PC-3 (cell line): ENCODE measurements at regions not wholly inside any gene's neighbourhood (a gene's known extent, or its start where the extent isn't known, plus 50 kb on each side); places are given as distances from the start of the nearest gene placed in this dataset.

ENCODE experiments used
- ATAC-seq: fragments of 200-7000 bp; cut with Tn5 transposase; 2 replicates; pipeline ENCODE4 v1.9.1; 2020; ENCODE audit warnings: mild to moderate bottlenecking, moderate library complexity
- BruUV-seq: library from RNA; stranded (reverse); fragments of 400-500 nt; replicated peaks from 2 replicates; lab custom pipeline; 2021; lab: Mats Ljungman, UMichigan
- CTCF ChIA-PET: fragments of 300-600 bp; sonication (Branson Sonifier 250); formaldehyde crosslinking; loops from one replicate; lab custom pipeline; 2022; ENCODE audit warnings: antibody characterized with exemption; lab: Charles Lee
- POLR2A ChIA-PET: fragments of 300-600 bp; sonication (Branson Sonifier 250); formaldehyde crosslinking; loops from one replicate; lab custom pipeline; 2022; ENCODE audit warnings: antibody characterized with exemption; ENCODE audit not compliant: unreplicated experiment; lab: Charles Lee
- DNase-seq: peaks from one replicate; pipeline ENCODE4 v3.0.0-alpha.2; 2015
- H2AFZ ChIP-seq: fragments of 300-600 bp; sonication (generic); 2 replicates; pipeline ENCODE4 v1.6.0; 2016; ENCODE audit warnings: antibody characterized with exemption, low read length
- H3F3A ChIP-seq: fragments of 300-600 bp; sonication (generic); one replicate; pipeline ENCODE4 v1.6.0; 2017; ENCODE audit warnings: antibody characterized with exemption, low read length, control low read depth, mild to moderate bottlenecking; ENCODE audit not compliant: unreplicated experiment
- H3K27ac ChIP-seq: fragments of 300-600 bp; sonication (generic); 2 replicates; pipeline ENCODE4 v1.5.1; 2016; ENCODE audit warnings: mild to moderate bottlenecking, low read length
- H3K27me3 ChIP-seq: fragments of 300-600 bp; sonication (generic); 2 replicates; pipeline ENCODE4 v1.6.1; 2016; ENCODE audit warnings: low read length, mixed read lengths
- H3K36me3 ChIP-seq: fragments of 300-600 bp; sonication (generic); 2 replicates; pipeline ENCODE4 v1.6.1; 2016; ENCODE audit warnings: low read depth, mixed run types, low read length, mixed read lengths
- H3K4me1 ChIP-seq: fragments of 300-600 bp; sonication (generic); 2 replicates; pipeline ENCODE4 v1.5.1; 2016; ENCODE audit warnings: low read length; ENCODE audit not compliant: insufficient read depth
- H3K4me2 ChIP-seq: fragments of 300-600 bp; sonication (generic); 2 replicates; pipeline ENCODE4 v1.6.0; 2016; ENCODE audit warnings: low read length
- H3K4me3 ChIP-seq: fragments of 300-600 bp; sonication (generic); 2 replicates; pipeline ENCODE4 v1.5.1; 2016; ENCODE audit warnings: mild to moderate bottlenecking, low read length, mixed read lengths
- H3K79me2 ChIP-seq: fragments of 300-600 bp; sonication (generic); 2 replicates; pipeline ENCODE4 v1.6.1; 2017; ENCODE audit warnings: low read length, mixed read lengths
- H3K9ac ChIP-seq: fragments of 300-600 bp; sonication (generic); 2 replicates; pipeline ENCODE4 v1.6.0; 2016; ENCODE audit warnings: mild to moderate bottlenecking, low read length
- H3K9me2 ChIP-seq: fragments of 300-600 bp; sonication (generic); replicated peaks from 2 replicates; pipeline ENCODE4 v1.6.1; 2016; ENCODE audit warnings: mixed run types, low read length, mixed read lengths
- H3K9me3 ChIP-seq: fragments of 300-600 bp; sonication (generic); 2 replicates; pipeline ENCODE4 v1.6.1; 2016; ENCODE audit warnings: low read length, mixed read lengths
- H4K20me1 ChIP-seq: fragments of 300-600 bp; sonication (generic); 2 replicates; pipeline ENCODE4 v1.6.1; 2016; ENCODE audit warnings: low read length, mixed read lengths
- CTCF ChIP-seq: fragments of 300-600 bp; sonication (generic); conservative IDR thresholded peaks from 2 replicates; pipeline ENCODE4 v1.5.1; 2017; ENCODE audit warnings: antibody characterized with exemption, low read depth, mild to moderate bottlenecking, low read length
- EZH2 ChIP-seq: fragments of 300-600 bp; sonication (generic); IDR thresholded peaks from one replicate; pipeline ENCODE4 v1.6.1; 2017; ENCODE audit warnings: antibody characterized with exemption, mild to moderate bottlenecking, low read length; ENCODE audit not compliant: unreplicated experiment
- EZH2phosphoT487 ChIP-seq: fragments of 300-600 bp; sonication (generic); IDR thresholded peaks from 2 replicates; pipeline ENCODE4 v1.6.1; 2018; ENCODE audit warnings: mild to moderate bottlenecking, antibody characterized with exemption, low read length, borderline replicate concordance
- intact Hi-C: fragments of 100-400 bp; cut with micrococcal nuclease; formaldehyde crosslinking; loops from 2 replicates; pipeline ENCODE4 v1.9.0; 2023

- no peaks in the 10 kb centered on the region for H3K9me3 ChIP-seq
- H3F3A ChIP-seq: no peaks in the 10 kb centered on the region
- H3K27me3 ChIP-seq: no peaks in the 10 kb centered on the region
- no peaks in the 10 kb centered on the region for H4K20me1 ChIP-seq
- CTCF ChIA-PET: no interaction called here
- no peak overlapping the region for H2AFZ ChIP-seq
- peaks cover 16% of the 10 kb centered on the region for H3K4me1 ChIP-seq
- H3K79me2 ChIP-seq: no peaks in the 10 kb centered on the region
- H3K9me2 ChIP-seq: no peaks in the 10 kb centered on the region
- POLR2A ChIA-PET: no interaction called here
- ATAC-seq (no peak), DNase-seq (no peak)
- no peak overlapping the region for H3K4me2 ChIP-seq
- H3K9ac ChIP-seq: no peak overlapping the region
- H3K36me3 ChIP-seq: no peaks in the 10 kb centered on the region
- intact Hi-C loops: no loop called here
- H3K4me3 ChIP-seq: no peak overlapping the region
- no peak for TF ChIP-seq EZH2phosphoT487
- TF ChIP-seq CTCF: no peak
- no peak for TF ChIP-seq EZH2
- no peak overlapping the region for H3K27ac ChIP-seq
- no TSS peak for BruUV-seq
Measured at GRCh38 chr10:21280971-21281572, 244.4 kb downstream of the SKIDA1 start.

- no peak for DNase-seq
- no peak overlapping the region for H3K4me2 ChIP-seq
- H3K27ac ChIP-seq: no peak overlapping the region
- H3K4me1 ChIP-seq: peaks cover 5% of the 10 kb centered on the region; the same call in 1 of the 2 replicates
- no peaks in the 10 kb centered on the region for H3K36me3 ChIP-seq
- BruUV-seq: no TSS peak
- ChIA-PET POLR2A (no interaction called here), CTCF (no interaction called here)
- no peaks in the 10 kb centered on the region for H4K20me1 ChIP-seq
- H3K9ac ChIP-seq: no peak overlapping the region
- H3K9me2 ChIP-seq: no peaks in the 10 kb centered on the region
- no peaks in the 10 kb centered on the region for H3K79me2 ChIP-seq
- no peak overlapping the region for H2AFZ ChIP-seq
- H3F3A ChIP-seq: no peaks in the 10 kb centered on the region
- ATAC-seq: no peak
- H3K27me3 ChIP-seq: no peaks in the 10 kb centered on the region
- intact Hi-C loops: no loop called here
- no peak for TF ChIP-seq CTCF
- no peak for TF ChIP-seq EZH2
- TF ChIP-seq EZH2phosphoT487: no peak
- no peaks in the 10 kb centered on the region for H3K9me3 ChIP-seq
- no peak overlapping the region for H3K4me3 ChIP-seq
Measured at GRCh38 chr10:21280037-21280436, 245.4 kb downstream of the SKIDA1 start.

GRCh38 chr10:21279217-21279575, 246.3 kb downstream of the SKIDA1 start:
- H2AFZ ChIP-seq: no peak overlapping the region
- no peak overlapping the region for H3K4me2 ChIP-seq
- H4K20me1 ChIP-seq: no peaks in the 10 kb centered on the region
- no peaks in the 10 kb centered on the region for H3F3A ChIP-seq
- no peak for ATAC-seq
- no peaks in the 10 kb centered on the region for H3K9me3 ChIP-seq
- no peaks in the 10 kb centered on the region for H3K79me2 ChIP-seq
- no peak for DNase-seq
- no peak overlapping the region for H3K27ac ChIP-seq
- no peaks in the 10 kb centered on the region for H3K27me3 ChIP-seq
- H3K9ac ChIP-seq: no peak overlapping the region
- ChIA-PET POLR2A (no interaction called here), CTCF (interaction anchor here (0.6 to 0.8 kb wide), 3 partner anchors 94 to 1726 kb away, joined by 3 to 7 read pairs (median 4); no protein-coding TSS in a partner anchor)
- no peak for TF ChIP-seq EZH2phosphoT487
- no peak for TF ChIP-seq CTCF
- no peak for TF ChIP-seq EZH2
- peaks cover 5% of the 10 kb centered on the region; the same call in 1 of the 2 replicates for H3K4me1 ChIP-seq
- H3K9me2 ChIP-seq: no peaks in the 10 kb centered on the region
- no peaks in the 10 kb centered on the region for H3K36me3 ChIP-seq
- no peak overlapping the region for H3K4me3 ChIP-seq
- intact Hi-C loops: loop anchor here (2.0 to 10.0 kb wide), 4 partner anchors 58 to 676 kb away; no protein-coding TSS in a partner anchor
- BruUV-seq: no TSS peak
